HG03045 (cell line): ENCODE measurements at regions not wholly inside any gene's neighbourhood (a gene's known extent, or its start where the extent isn't known, plus 50 kb on each side); places are given as distances from the start of the nearest gene placed in this dataset.
"Not testable (repeated sequence)": the region's sequence is repeated elsewhere in the genome, so short reads cannot be mapped to it uniquely, and the experiment has no call there.

Experiments
- ATAC-seq: cut with Tn5 transposase; IDR thresholded peaks from one replicate; pipeline ENCODE4 v1.9.1; 2021; ENCODE audit warnings: mild to moderate bottlenecking, moderate library complexity; ENCODE audit not compliant: unreplicated experiment

DNA sequence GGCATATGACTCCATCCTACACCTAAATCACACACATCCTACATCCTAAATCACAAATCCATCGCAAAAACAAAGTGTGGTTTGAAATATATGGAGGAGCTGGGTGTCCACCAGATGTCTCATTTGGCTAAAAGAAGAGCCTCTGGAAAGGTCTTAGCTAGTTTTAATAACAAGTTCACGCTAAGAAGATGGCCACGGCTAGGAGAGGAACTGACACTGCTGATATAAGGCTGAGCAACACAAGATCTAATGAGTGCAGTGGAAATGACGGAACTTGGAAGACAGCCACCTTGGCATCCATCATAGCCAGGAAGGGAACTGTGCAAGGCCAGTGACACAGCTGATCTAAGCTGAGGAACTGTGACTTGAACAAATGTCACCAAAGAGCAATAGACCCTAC lies 60.0 kb upstream of the AGAP1 start:
- no peak for ATAC-seq

GRCh38 chr2:235439959-235440662 lies 53.7 kb upstream of the AGAP1 start:
- ATAC-seq: no peak

DNA sequence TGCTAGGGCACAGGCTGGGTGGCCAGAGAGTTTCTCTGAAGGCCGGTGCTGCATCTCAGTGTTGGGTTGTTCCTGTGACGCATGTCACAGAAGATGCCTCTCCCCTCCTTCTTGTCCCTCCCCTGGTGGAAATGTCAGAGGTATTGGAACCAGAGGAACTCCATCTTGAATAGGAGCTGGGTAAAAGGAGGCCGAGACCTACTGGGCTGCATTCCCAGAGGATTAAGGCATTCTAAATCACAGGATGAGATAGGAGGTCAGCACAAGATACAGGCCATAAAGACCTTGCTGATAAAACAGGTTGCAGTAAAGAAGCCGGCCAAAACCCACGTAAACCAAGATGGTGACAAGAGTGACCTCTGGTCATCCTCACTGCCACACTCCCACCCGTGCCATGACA lies 50.3 kb upstream of the AGAP1 start:
- not testable (repeated sequence) for ATAC-seq
